Islet of Langerhans (tissue), 1 donor: ENCODE measurements at regions not wholly inside any gene's neighbourhood (a gene's known extent, or its start where the extent isn't known, plus 50 kb on each side); places are given as distances from the start of the nearest gene placed in this dataset.
"Not testable (repeated sequence)": the region's sequence is repeated elsewhere in the genome, so short reads cannot be mapped to it uniquely, and the experiment has no call there.

Experiments
- FAIRE-seq: peaks from one replicate; lab custom pipeline; 2011; peaks lifted over from hg19 to GRCh38; lab: Jason Lieb, UNC

GRCh38 chr3:89533275-89533674 is 425.9 kb downstream of the EPHA3 start:
- FAIRE-seq: no peak

DNA sequence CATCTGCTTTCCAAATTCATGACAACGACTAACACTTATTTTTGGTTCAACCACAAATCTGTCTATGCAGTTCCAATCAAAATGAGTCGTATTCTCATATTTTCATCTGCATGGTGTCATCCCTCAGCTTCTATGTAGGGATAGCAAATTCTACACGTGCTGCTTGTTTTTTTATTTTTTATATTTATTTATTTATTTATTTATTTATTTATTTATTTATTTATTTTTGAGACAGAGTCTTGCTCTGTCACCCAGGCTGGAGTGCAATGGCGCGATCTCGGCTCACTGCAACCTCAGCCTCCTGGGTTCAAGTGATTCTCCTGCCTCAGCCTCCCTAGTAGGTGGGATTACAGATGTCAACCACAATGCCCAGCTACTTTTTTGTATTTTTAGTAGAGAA is 447.2 kb downstream of the EPHA3 start:
- FAIRE-seq: not testable (repeated sequence)

- FAIRE-seq: no peak
These were observed 451.3 kb downstream of the EPHA3 start for GRCh38 chr3:89558711-89559110.

DNA sequence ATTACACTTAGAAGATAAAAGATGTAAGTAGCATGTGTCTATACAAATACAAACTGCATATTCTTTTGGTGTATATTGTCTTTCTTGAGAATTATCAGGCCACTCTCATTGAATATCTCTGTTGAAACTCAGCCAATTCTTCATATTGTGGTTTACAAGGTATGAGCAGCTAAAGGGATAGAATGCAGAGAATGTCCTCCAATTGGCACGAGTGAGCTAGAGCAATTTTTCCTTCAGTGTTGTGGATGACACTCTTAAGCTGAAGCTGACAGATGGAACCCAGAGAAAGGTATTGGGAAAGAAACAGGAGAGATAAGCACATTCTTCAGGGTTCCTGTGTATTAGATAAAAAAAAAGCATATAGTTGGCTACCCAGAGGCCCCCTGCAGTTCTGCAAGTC is 453.1 kb downstream of the EPHA3 start:
- no peak for FAIRE-seq

- no peak for FAIRE-seq
These were observed 455.0 kb downstream of the EPHA3 start for GRCh38 chr3:89562373-89562772.

- FAIRE-seq: no peak
These were observed 457.7 kb downstream of the EPHA3 start for GRCh38 chr3:89565098-89565497.

DNA sequence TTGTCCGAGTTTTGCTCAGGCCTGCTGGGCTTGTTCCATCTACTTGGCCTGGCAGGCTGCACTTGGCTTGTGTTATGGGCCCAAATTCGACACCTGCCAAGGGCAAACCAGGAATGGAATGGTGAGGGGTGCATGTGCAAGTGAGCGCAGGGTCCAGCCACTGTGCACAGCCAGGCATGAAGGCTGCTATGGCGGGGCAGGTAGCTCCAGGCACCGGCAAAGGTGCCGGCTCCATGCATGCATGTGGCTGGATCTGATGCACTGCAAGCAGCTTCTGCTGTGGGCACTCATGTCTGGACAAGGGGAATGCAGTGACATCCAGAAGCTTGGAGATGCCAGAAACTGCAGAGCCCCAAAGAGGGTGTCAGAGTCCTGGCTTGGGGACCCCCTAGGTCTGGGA is 463.0 kb downstream of the EPHA3 start:
- FAIRE-seq: no peak

GRCh38 chr3:89571298-89571697 is 463.9 kb downstream of the EPHA3 start:
- no peak for FAIRE-seq

GRCh38 chr3:89571707-89572106 is 464.3 kb downstream of the EPHA3 start:
- FAIRE-seq: no peak

- FAIRE-seq: no peak
These were observed 464.8 kb downstream of the EPHA3 start for GRCh38 chr3:89572261-89572660.

GRCh38 chr3:89576417-89576816 is 469.0 kb downstream of the EPHA3 start:
- FAIRE-seq: no peak

DNA sequence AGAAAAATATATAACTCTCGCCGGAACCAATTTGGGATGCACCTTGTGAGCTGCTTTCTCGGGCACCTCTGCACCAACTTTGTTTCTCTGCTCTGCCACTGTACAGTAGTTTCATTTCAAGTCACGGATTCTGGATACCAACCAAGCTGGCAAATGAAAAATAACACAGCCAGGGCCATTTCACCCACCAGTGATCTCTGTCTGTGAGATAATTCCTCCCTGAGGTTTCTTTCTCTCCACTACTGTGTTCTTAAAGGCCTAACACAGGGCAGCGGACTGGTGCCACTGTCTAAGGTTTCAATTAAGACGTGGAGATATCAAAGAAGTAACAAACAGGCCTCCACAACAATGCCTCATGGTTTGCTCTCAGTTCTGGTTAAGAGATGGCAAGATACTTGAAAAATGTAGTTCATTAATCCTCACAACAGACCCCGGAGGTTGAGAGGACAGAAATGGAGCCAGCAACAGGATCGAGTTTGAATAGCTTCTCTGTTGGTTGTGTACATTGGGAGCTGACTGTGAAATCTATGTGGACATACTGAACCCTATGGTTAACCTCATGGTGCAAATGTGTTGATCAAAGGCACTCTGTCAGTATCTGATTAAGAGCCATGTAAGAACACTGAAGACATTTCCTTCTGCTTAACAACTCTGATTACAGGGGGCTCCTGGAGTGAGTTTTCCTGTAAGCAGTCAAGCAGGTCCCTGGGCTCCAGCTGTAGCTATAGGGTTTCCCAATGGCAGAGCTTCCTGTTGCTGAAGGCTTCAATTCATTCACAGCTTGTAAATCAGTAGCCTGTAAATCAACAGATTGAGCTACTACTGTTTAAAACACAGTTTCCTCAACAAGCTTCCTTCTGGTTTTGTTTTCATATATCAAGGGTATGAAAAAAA is 470.5 kb downstream of the EPHA3 start:
- no peak for FAIRE-seq

DNA sequence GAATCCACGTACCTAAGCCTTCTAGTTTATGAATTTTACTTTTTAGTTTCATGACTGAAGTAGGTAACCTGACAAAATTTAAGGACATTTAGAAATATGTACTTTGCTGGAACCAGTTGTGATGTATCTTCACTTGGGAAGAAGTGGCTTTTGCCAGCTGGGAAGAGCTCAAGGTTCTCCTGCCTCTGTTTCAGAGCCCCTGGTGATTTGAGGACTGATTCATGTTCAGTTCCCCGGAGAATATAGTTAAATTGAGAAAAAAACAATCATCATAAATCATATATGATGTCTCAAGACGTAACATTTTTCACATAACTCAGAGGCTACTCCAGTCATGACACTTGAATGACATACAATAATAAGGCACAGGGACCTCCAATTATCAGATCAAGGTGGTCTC is 473.4 kb downstream of the EPHA3 start:
- no peak for FAIRE-seq

DNA sequence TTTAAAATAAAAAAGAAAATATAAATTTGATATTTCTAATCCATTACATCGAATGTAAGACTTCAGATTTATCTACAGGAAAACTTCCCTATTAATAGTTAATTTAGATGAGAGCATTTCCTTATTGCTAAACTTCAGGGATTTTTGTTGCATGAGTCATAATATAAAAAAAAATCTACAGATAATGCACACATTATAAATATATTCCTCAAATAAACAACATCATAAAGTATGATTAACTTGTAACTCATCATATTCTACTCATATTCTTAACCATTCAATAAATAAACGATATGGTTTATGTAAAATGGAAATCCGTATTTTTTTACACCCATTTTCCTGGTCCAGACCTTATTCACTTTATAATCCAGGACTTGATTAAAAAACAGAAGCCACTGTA is 477.0 kb downstream of the EPHA3 start:
- FAIRE-seq: no peak

GRCh38 chr3:89586256-89586655 is 478.8 kb downstream of the EPHA3 start:
- FAIRE-seq: no peak

DNA sequence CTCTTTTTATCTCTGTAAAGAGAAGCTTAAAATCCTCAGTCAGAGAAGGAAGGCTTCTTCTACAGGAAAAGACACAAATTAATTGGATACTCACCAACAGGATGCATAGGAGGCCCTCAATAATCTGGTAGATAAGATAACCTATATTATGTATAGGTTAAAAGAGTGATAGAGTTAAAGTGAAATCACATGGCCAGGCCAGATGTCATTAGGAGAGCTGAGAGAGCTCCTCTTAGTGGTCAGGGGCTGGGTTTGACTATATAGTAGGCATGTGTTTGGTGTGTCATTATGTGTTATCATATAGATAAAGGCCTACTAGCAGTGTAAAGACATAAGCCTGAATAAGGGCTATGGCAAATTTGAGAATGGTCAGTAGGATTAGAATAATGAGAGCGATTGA is 479.3 kb downstream of the EPHA3 start:
- no peak for FAIRE-seq

GRCh38 chr3:89606151-89606550 is 498.7 kb downstream of the EPHA3 start:
- no peak for FAIRE-seq

DNA sequence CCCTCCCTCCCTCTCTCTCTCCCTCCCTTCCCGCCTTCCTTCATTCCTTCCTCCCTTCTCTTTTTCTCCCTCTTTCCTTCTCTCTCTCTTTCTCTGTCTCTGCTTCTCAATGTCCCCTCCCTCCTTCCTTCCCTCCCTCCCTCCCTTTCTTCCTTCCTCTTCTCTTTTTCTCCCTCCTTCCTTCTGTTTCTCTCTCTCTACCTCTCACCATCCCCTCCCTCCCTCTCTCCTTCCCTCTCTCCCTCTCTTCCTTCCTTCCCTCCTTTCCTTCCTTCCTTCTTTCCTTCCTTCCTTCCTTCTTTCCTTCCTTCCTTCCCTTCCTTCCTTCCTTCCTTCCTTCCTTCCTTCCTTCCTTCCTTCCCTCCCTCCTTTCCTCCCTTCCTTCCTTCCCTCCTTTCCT is 504.6 kb downstream of the EPHA3 start:
- no peak for FAIRE-seq

DNA sequence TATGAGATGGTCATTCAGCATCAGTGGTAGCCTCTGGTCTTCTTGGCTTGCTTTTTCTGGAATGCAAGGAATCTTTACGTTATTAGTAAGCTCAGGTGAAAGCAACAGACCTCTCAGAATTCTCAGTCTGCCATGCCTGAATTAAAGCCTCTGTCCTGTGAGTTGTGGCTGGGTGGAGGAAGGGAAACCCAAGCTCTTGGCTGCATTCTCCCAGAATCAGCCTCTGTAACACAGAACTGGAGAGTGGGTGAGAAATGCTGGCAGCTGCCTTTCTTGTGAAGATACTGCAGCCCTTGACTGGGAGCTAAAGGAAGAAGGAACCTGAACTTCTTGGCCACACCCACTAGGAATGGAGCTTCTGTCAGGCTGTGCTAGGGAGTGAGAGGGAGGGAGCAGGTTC is 505.8 kb downstream of the EPHA3 start:
- FAIRE-seq: no peak

GRCh38 chr3:89617706-89618105 is 510.3 kb downstream of the EPHA3 start:
- FAIRE-seq: no peak

DNA sequence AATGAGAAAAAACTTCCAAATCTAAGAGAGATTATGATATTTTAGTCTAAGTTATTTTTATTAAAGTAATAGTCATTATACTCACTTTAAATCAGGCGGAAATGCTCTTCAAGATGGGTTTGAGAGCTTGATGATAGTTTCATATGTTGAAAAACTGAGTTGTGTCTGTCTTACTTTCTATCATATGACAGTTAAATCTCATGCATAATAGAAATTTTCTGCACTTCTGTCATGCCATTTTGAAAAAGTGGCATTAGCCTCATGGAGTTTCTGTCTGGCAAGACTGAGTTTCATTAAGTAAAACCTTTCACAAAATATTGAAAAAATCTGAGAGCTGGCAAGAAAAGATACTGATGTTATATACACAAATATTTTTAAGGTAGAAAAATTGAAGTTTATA is 511.8 kb downstream of the EPHA3 start:
- FAIRE-seq: no peak

DNA sequence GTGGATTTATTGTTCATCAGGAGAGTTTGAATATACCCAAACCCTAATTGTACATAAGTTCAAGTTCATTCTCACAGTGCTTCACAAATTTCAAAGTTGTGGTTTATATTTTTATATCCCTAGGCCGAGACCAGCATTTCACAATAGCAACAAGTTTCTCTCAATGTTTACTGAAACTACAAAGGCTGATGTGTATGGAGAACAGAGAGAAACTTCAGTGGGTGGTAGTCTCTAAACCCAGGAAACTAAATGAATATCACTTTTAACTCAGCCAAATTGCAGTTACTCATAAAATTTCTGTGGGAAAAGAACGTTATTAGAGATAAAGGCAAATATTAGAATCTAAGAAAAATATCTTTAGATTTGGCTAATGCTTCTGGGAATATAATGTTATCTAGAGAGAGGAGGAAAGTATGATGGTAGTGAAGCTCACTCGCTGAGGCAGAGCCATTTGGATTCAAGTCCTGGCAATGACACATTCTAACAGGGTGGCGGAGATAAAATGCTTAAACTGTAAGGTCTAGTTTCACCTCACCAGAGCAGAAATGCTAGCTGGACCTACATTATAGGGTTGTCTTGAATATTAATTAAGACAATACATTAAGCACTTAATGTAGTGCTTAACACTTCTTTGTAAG is 514.8 kb downstream of the EPHA3 start:
- FAIRE-seq: no peak

DNA sequence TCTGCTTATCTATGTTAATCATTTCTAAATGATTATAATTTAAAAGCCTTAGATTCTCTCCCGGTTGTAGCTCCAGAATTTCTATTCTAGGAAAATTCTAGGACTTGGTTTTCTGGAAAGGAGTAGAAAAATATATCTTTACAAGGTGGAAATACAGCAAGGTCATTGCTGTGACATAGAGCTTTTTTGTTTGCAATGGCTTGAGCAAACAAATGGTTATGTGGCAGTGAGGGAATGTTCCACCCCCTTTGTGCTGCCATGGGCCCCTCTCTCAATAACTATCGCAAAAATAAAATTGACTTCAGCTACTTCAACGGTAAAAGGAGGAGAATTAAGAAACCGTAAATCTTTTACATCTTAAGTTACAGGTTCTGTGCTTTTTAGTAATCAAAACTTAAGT is 517.1 kb downstream of the EPHA3 start:
- FAIRE-seq: no peak

DNA sequence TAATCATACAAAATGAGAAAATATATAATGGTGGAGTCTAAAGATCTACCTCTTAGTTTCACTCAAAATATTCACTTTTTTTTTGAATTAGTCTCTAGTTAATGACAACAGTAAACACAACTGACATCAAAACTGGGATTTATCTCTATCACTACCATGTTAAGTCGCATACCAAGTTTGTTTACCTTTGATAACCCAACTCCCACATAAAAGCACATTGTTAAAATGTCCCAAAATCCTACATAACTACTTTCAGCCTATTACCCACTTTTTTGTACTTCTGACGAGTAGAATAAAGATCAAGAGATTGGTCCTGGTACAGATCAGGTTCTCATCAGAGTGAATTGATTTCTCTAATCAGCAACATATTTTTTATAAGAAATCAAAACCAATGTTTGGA is 518.5 kb downstream of the EPHA3 start:
- no peak for FAIRE-seq
